Stimulated activated memory B cell treated with anti-CD40 and anti-IgM and Interleukin-4, amounts not matched to agents 10 μg/mL and 1 μg/mL and 100 μg/mL, for 72 hours (primary cell): ENCODE measurements at regions not wholly inside any gene's neighbourhood (a gene's known extent, or its start where the extent isn't known, plus 50 kb on each side); places are given as distances from the start of the nearest gene placed in this dataset.

ENCODE experiments used
- ATAC-seq: fragments of 150-1000 bp; cut with Tn5 transposase; 2 replicates; pipeline ENCODE4 v1.10.0; 2021
- H3K27ac Mint-ChIP-seq: one replicate; pipeline ENCODE4 v1.8.0; 2022; ENCODE audit warnings: mild to moderate bottlenecking, mixed read lengths
- H3K27me3 Mint-ChIP-seq: one replicate; pipeline ENCODE4 v1.8.0; 2022; ENCODE audit warnings: mixed read lengths
- H3K36me3 Mint-ChIP-seq: one replicate; pipeline ENCODE4 v1.8.0; 2022; ENCODE audit warnings: mixed read lengths
- H3K4me1 Mint-ChIP-seq: one replicate; pipeline ENCODE4 v1.8.0; 2022; ENCODE audit warnings: mixed read lengths
- H3K4me3 Mint-ChIP-seq: one replicate; pipeline ENCODE4 v1.8.0; 2022; ENCODE audit warnings: mild to moderate bottlenecking, moderate library complexity, mixed read lengths
- H3K9me3 Mint-ChIP-seq: one replicate; pipeline ENCODE4 v1.8.0; 2022; ENCODE audit warnings: mixed read lengths

DNA sequence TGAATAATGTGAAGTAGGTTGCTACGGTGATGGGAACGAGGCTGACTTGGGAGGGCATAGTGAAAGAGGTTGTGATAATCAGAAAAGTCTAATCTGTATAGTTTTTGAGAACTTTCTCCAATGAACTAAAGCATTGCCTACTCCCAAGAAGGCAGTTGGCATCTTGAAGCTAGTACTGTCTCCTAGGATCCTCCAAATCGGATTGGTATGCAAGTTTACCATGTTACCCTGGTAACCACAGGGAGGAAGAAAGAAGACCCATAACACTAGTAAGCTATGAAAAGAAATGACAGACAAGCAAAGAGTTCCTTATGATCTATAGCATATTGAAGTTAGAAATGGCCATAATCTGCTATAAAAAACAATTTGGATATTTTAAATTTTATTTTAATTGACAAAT lies 127.2 kb upstream of the SYNPR start:
- Mint-ChIP-seq H3K36me3 (no peaks in the 10 kb centered on the region), H3K27me3 (no peaks in the 10 kb centered on the region), H3K27ac (no peak overlapping the region), H3K4me1 (no peaks in the 10 kb centered on the region), H3K9me3 (no peaks in the 10 kb centered on the region), H3K4me3 (no peak overlapping the region)
- no peak for ATAC-seq

DNA sequence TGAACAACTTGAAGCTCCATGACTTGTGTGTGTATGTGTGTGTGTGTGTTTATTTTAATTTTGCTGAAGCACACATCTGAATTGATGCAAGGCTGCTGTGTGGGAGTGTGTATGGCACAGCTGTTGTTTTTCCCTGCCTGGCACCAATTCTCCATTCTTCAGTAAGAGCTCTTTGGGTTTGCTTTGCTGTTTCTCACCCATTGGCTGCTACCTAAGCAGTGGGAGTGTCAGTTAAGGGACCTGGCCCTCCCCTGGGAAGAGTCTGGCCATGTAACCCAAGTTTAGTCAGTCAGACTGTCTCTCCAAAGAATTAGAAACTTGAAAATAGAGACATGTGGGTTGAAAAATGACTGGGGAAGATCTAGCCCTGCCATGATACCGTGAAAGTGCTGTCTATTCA lies 126.2 kb upstream of the SYNPR start:
- no peaks in the 10 kb centered on the region for H3K4me1 Mint-ChIP-seq
- no peak overlapping the region for H3K27ac Mint-ChIP-seq
- no peaks in the 10 kb centered on the region for H3K9me3 Mint-ChIP-seq
- no peak for ATAC-seq
- no peak overlapping the region for H3K4me3 Mint-ChIP-seq
- H3K27me3 Mint-ChIP-seq: no peaks in the 10 kb centered on the region
- H3K36me3 Mint-ChIP-seq: no peaks in the 10 kb centered on the region

DNA sequence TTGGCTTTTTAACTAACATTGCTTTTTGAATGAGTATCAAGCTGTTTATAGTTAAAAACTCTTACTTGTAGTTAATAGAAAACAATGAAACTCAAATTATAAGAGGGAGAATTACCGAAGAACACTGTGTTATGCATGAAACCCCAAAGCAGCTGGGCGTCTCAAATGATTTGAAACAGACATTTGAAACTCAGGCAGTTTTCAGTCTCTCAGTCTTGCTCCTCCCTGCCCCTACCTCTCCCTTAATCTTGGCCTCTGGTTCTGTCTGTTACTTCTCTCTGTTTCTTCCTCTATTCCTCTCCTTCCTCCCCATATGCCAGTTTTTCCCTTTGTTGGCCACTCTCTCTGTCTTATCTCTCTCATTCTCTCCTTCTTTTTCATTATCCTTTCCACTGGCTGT lies 118.3 kb upstream of the SYNPR start:
- Mint-ChIP-seq H3K36me3 (no peaks in the 10 kb centered on the region), H3K27me3 (no peaks in the 10 kb centered on the region), H3K4me3 (no peak overlapping the region), H3K9me3 (peaks cover 3% of the 10 kb centered on the region), H3K4me1 (no peaks in the 10 kb centered on the region), H3K27ac (no peak overlapping the region)
- ATAC-seq: no peak

DNA sequence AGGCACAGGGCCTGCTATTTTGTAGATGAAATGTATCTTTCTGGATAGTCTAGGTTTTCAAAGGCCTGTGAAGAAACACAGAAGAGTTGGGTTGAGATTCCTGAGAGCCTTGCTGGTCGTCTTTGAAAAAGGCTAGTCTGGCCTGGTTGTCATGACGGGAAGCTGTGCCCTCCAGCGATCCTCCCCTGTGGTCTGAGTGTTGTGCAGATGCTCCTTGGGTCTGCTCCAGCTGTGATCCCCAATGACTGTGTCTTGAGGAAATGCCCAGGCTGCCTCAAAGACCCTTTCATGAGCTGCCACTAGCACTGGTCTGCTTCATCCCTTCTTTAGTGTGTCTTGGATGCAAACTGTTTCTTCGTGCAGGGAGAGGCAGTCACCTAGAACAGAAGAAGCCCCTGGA lies 111.0 kb upstream of the SYNPR start:
- Mint-ChIP-seq H3K4me3 (no peak overlapping the region), H3K36me3 (no peaks in the 10 kb centered on the region), H3K4me1 (no peaks in the 10 kb centered on the region), H3K27ac (no peak overlapping the region), H3K9me3 (peaks cover 3% of the 10 kb centered on the region), H3K27me3 (no peaks in the 10 kb centered on the region)
- no peak for ATAC-seq

DNA sequence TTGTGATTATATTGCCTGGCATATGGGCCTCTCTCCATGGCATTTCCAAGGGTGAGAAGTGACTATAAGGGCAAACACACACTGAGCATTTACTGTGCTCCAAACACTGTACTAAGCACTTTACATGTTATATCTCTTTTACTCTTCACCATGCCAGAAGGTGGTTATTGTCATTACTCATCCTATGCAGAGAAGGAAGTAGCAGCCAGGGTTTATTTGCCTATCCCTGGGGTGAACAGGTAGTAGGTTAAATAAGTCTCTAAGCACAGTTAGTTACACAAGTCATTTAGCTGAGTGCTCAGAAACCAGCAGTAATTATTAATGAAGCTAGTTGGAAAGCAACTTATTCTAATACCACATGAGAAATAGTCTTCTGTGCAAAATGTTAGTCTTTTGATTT lies 109.9 kb upstream of the SYNPR start:
- ATAC-seq: no peak
- Mint-ChIP-seq H3K4me3 (no peak overlapping the region), H3K9me3 (no peaks in the 10 kb centered on the region), H3K36me3 (no peaks in the 10 kb centered on the region), H3K4me1 (no peaks in the 10 kb centered on the region), H3K27ac (no peak overlapping the region), H3K27me3 (no peaks in the 10 kb centered on the region)

DNA sequence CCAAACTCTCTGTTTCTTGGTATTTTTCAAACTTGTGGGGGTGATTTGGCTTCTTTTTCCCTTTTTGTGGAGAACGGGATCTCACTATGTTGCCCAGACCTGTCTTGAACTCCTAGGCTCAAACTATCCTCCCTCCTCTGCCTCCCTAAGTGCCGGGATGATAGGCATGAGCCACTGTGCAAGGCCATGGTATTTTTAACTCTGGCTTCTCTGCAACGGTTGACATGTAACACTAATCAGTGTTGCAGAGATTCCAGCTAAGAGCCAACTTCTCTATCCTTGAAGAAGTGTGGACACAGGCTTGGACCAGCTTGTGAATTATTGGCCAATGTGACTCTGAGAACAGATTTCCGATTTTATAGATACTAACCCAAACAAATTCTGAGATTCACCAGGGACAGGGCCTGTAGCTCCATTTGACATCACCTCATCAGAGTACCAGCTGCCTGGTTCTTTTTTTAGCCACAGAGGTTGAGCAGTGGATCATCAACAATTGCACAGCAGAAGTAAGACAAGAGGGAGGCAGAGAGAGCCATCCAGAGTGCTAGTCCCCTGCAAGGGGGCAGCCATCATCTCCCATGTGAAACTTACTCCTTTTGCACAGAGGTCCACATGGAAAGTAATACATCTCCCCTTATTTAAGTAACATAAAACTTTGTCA lies 98.1 kb upstream of the SYNPR start:
- no peak for ATAC-seq
- Mint-ChIP-seq H3K9me3 (peaks cover 9% of the 10 kb centered on the region), H3K27me3 (no peaks in the 10 kb centered on the region), H3K36me3 (no peaks in the 10 kb centered on the region), H3K27ac (no peak overlapping the region), H3K4me1 (no peaks in the 10 kb centered on the region), H3K4me3 (no peak overlapping the region)

DNA sequence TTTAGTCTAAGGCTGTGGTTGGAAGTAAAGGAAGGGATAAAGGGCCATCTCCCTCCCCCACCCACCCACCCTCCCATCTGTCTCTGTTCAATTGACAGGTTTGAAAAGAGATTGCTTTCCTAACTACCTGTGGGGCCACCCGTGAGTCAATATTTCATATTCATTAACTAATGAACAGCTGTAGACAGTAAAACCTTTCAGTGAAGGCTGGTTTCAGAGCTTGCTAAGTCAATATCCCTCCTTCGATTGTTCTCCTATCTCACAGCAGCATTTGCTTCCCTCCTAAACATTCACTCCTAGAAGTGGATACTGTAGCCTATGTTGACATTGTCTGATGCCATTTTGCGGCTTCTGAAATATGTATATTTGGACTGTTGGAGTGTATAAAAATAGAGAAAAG lies 85.9 kb upstream of the SYNPR start:
- no peak for ATAC-seq
- Mint-ChIP-seq H3K27ac (no peak overlapping the region), H3K27me3 (no peaks in the 10 kb centered on the region), H3K36me3 (no peaks in the 10 kb centered on the region), H3K4me3 (no peak overlapping the region), H3K4me1 (no peaks in the 10 kb centered on the region), H3K9me3 (peaks cover 7% of the 10 kb centered on the region)

DNA sequence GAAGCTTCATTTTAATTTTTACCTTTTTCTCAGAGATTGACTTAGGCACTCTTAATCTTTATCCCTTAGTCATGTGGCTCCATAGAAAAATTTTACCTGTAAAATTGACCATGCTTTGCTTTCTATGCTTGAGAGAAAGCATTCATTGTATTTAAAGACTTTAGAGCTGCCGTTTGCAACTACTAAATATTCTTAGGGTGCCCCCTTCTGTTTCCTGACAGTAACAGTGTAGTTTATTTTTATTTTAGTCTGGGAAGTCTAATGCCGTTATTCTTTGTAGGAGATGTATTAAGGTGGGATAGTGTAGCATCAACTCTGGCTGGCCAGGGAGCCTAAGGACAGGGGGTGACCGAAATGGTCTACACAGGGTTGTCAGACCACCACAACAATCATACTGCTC lies 84.5 kb upstream of the SYNPR start:
- Mint-ChIP-seq H3K4me3 (no peak overlapping the region), H3K4me1 (no peaks in the 10 kb centered on the region)
- no peak for ATAC-seq

DNA sequence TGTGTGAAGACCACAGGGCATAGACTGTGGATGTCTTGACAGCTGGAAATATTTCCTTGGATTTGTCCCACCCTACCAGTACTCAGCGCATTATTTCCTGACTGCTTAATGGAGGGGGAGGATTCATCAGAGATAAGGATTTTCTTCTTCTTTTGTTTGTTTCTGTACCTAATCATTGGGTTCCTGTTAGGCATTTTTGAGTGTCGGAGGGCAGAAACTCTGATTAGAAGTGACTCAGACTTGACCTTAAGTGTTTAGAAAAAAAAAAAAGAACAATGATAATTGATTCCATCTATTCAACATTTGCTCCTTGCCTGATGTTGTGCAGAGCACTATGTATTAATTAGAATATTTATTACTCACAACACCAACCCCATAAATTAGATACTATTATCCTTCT lies 78.5 kb upstream of the SYNPR start:
- Mint-ChIP-seq H3K4me1 (no peaks in the 10 kb centered on the region), H3K27ac (no peak overlapping the region), H3K9me3 (no peaks in the 10 kb centered on the region), H3K27me3 (no peaks in the 10 kb centered on the region), H3K4me3 (no peak overlapping the region), H3K36me3 (no peaks in the 10 kb centered on the region)
- no peak for ATAC-seq

More for the DNA sequence above, 84.5 kb upstream of the SYNPR start:
- Mint-ChIP-seq H3K9me3 (peaks cover 7% of the 10 kb centered on the region), H3K27me3 (no peaks in the 10 kb centered on the region), H3K36me3 (no peaks in the 10 kb centered on the region), H3K27ac (no peak overlapping the region)

DNA sequence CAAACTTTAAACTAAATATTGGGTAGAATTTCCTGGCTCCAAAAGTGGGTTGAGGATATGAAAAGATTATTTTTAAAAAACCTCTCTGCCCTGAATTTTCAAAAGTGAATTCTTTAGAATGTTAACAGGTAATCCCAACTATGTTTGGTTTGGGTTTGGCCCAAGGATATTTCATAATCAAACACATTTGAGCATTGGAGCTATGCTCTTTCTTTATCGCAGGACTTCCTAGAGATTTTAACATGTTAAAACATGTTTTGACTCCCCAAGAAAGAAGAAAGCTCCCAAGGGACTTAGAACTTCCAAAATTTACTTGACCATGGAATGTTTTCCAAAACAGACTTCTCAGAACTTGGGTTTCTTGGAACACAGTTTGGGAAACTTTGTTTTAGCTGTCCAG lies 75.6 kb upstream of the SYNPR start:
- Mint-ChIP-seq H3K4me1 (no peaks in the 10 kb centered on the region), H3K9me3 (no peaks in the 10 kb centered on the region), H3K4me3 (no peak overlapping the region), H3K27ac (no peak overlapping the region), H3K27me3 (no peaks in the 10 kb centered on the region), H3K36me3 (no peaks in the 10 kb centered on the region)
- ATAC-seq: no peak

DNA sequence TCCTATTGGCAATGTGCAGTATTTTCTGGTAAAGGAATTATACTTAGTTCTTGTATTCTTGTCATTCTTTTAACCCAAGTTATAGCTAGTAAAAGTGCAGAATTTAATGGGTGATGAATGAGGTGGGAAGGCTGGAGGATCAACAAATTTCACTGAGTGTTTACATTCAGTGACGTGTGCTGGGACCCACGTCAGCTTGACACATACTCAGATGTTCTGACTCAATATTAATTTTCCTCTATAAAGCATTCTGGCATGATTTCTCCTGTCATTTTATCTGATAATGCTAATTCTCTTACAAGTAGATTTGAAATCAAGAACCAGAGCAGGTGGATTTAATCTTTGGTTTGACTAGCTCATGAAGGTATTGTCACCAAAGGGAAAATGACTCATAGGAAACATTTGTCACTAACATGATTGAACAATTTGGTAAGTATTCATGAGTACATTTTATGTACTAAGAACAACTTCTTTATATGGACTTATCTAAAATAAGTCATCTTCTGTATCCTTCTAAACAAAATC lies 71.0 kb upstream of the SYNPR start:
- H3K27ac Mint-ChIP-seq: no peak overlapping the region
- H3K27me3 Mint-ChIP-seq: no peaks in the 10 kb centered on the region
- H3K36me3 Mint-ChIP-seq: no peaks in the 10 kb centered on the region
- no peak for ATAC-seq
- H3K9me3 Mint-ChIP-seq: peaks cover 2% of the 10 kb centered on the region
- no peaks in the 10 kb centered on the region for H3K4me1 Mint-ChIP-seq
- H3K4me3 Mint-ChIP-seq: no peak overlapping the region

DNA sequence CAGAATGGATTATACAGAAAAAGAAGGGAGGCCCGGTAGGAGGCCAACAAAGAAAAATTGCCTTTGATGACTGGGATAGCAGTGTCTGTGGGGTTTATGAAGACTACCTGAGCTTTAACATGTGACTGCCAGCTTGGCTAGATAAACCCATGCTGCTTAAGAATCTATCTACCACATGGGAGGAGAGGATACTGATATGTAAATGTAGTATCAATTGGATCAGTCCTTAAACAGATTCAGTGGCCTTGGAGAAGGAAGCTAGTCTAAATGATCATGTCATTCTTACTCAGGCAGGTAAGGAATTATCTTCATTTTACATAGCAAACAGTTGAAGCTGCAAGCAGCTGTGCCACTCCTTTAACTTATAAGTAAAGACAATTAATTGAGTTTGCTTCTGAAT lies 50.0 kb upstream of the SYNPR start:
- H3K27ac Mint-ChIP-seq: no peak overlapping the region
- no peak overlapping the region for H3K4me3 Mint-ChIP-seq

More for the DNA sequence above, 50.0 kb upstream of the SYNPR start:
- Mint-ChIP-seq H3K4me1 (peaks cover 8% of the 10 kb centered on the region), H3K27me3 (no peaks in the 10 kb centered on the region), H3K36me3 (no peaks in the 10 kb centered on the region), H3K9me3 (no peaks in the 10 kb centered on the region)
- ATAC-seq: no peak
